HG02852 (cell line): ENCODE measurements at regions not wholly inside any gene's neighbourhood (a gene's known extent, or its start where the extent isn't known, plus 50 kb on each side); places are given as distances from the start of the nearest gene placed in this dataset.
"Not testable (repeated sequence)": the region's sequence is repeated elsewhere in the genome, so short reads cannot be mapped to it uniquely, and the experiment has no call there.

Experiments used
- ATAC-seq: cut with Tn5 transposase; IDR thresholded peaks from one replicate; pipeline ENCODE4 v1.9.1; 2021; ENCODE audit warnings: mild to moderate bottlenecking, moderate library complexity; ENCODE audit not compliant: unreplicated experiment

- no peak for ATAC-seq
Observed at GRCh38 chrX:121405826-121406225, 358.4 kb downstream of the GLUD2 start.

GRCh38 chrX:121407627-121408026 is 360.2 kb downstream of the GLUD2 start:
- ATAC-seq = no peak

GRCh38 chrX:121431514-121431913 is 384.1 kb downstream of the GLUD2 start:
- ATAC-seq = not testable (repeated sequence)

GRCh38 chrX:121433289-121433688 is 385.9 kb downstream of the GLUD2 start:
- no peak for ATAC-seq

DNA sequence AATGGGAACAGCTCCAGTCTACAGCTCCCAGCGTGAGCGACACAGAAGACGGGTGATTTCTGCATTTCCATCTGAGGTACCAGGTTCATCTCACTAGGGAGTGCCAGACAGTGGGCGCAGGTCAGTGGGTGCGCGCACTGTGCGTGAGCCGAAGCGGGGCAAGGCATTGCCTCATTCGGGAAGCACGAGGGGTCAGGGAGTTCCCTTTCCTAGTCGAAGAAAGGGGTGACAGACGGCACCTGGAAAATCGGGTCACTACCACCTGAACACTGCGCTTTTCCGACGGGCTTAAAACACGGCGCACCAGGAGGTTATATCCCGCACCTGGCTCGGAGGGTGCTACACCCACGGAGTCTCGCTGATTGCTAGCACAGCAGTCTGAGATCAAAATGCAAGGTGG is 390.3 kb downstream of the GLUD2 start:
- not testable (repeated sequence) for ATAC-seq

DNA sequence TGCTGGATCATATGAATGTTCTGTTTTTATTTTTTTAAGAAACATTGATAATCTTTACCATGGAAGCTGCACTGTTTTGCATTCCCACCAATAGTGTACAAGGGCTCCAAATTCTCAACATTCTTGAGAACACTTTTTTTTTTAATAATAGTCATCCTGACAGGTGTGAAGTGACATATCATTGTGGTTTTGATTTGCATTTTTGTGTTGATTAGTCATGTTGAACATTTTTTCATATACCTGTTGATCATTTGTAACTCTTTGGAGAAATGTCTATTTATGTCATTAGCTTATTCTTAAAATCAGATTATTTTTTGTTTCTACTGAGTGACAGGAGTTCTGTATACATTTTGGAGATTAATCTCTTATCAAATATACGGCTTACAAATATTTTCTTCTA is 408.5 kb downstream of the GLUD2 start:
- ATAC-seq = no peak

DNA sequence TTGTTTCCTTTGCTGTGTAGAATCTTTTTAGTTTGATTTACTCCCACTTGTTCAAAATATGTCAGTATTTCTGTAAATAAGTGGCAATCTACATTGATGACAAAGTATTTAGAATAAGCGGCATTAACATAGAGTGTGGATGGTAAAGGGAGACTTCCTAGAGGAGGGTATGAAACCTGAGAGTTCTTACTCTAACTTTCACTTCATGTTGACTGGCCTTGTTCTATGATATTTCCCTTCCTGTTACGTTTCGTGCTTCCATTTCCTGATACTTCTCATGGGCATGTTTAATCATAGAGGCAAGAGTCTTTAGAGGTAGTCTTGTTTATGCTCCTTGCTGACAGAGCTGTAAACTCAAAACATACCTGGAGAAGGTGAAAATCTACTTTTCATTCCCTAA is 408.9 kb downstream of the GLUD2 start:
- peak; percentile 94 for ATAC-seq

- peak; percentile 41 for ATAC-seq
Observed at GRCh38 chrX:121457096-121457495, 409.7 kb downstream of the GLUD2 start.

GRCh38 chrX:121479406-121479805 is 432.0 kb downstream of the GLUD2 start:
- no peak for ATAC-seq

DNA sequence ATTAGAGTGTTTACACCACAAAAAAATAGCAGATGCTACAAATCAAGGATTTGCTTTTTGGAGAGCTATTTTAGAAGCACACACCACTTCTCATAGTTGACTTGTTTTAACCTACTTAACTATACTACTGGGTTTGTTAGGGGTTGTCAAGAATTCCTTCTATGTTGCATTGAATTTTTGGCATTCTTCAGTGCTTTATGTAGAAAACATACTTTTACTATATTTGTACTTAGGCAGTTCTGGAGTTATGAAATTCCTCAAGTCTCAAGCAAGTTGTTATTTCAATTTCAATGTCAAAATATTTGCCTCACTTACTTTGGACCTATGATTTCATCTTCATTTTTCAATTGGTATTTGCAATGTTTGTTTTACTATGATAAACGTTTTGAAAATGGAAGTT is 449.6 kb downstream of the GLUD2 start:
- no peak for ATAC-seq

- ATAC-seq = no peak
Observed at GRCh38 chrX:121504153-121504552, 456.7 kb downstream of the GLUD2 start.

- no peak for ATAC-seq
Observed at GRCh38 chrX:121546317-121546716, 498.9 kb downstream of the GLUD2 start.

GRCh38 chrX:121558886-121559285 is 511.5 kb downstream of the GLUD2 start:
- ATAC-seq = no peak

DNA sequence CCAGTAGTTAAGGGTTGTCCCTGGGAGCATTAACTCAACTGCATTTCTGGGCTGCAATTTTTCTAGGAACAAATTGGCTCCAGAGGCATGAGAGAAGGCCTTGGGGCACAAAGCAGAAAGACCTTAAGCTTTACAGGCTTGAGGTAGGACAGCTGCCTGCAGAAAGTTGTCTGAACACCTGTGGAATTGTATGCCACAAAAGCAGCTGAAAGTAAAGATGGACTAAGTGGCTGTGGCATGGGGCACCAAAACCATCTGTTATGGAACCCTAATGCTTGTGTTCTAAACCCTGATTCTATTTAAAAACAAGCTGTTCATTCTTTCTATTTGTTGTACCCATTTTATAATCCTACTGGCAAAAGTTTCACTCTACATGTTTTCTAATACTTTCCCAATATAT is 515.2 kb downstream of the GLUD2 start:
- ATAC-seq = no peak

DNA sequence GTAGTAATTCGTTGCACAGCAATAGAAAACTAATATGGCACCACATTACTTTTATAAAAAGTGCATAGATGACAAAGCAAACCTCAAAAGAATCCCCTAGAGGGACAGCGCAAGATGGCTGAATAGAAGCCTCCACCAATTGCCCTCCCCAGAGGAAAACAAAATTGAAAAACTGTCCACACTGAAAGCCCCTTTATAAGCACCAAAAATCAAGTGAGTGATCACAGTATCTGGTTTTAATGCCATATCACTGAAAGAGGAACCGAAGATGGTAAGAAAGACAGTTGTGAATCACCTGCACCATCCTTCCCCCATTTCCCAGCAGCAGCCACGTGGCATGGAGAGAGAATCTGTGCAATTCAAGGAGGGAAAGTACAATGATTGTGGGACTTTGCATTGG is 522.2 kb downstream of the GLUD2 start:
- ATAC-seq = peak; percentile 72

- ATAC-seq = peak; percentile 79
Observed at GRCh38 chrX:121570072-121570841, 522.8 kb downstream of the GLUD2 start.

- no peak for ATAC-seq
Observed at GRCh38 chrX:121571333-121571732, 523.9 kb downstream of the GLUD2 start.

- not testable (repeated sequence) for ATAC-seq
Observed at GRCh38 chrX:121574384-121574783, 527.0 kb downstream of the GLUD2 start.

DNA sequence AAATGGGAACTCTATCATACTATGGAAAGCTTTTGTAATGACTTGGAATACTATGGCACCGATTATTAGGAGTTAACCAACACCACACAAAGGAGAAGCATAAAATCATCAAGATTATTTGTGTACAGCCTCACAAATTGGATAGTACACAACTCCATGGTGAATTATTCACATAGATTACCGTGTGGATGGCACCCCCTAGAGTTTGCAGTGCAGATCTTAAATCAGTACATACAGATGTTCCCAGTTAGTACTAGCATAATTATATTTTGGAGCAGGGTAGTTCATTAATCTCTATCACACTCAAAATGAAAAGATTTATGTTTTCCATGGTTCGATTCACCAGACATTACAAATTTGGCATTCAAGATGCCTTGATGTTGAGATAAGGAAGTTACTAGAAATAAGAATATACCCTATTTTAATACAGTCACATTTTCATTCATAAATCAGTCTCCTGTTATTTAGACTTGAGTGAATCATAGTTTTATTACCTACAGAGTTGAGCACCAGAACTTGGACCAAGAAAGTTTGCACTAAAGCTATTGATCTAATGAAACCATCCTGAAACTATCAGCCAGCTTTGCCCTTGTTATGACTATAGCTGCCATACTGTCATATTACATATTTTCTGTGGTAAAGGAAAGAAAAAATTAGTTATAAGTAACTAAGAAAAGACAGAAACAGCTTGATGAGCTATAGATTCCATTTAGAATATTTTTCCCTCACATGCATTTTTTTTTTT is 531.8 kb downstream of the GLUD2 start:
- ATAC-seq = peak; percentile 73

- no peak for ATAC-seq
Observed at GRCh38 chrX:121581885-121582284, 534.5 kb downstream of the GLUD2 start.

GRCh38 chrX:121585626-121586025 is 538.2 kb downstream of the GLUD2 start:
- ATAC-seq = no peak

DNA sequence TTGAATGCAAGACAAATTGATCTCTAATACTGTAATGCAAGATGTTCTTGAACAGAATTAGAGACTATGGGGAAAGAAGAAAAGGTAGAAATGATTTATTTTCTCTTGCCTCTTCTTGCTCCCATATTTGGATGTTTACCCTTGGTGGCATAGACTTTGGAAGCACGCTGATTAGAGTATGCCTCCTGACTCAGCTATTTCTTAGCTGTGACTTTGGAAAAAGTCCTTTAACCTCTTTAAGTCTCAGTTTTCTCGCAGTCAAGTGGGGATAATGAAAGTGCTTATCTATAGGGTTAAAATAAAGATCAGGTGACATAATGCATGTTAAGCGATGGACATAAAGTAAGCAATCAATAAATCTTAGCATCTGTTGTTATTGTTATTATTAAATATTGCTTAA is 545.5 kb downstream of the GLUD2 start:
- ATAC-seq = no peak
